ENCODE measurements at regions not wholly inside any gene's neighbourhood (a gene's known extent, or its start where the extent isn't known, plus 50 kb on each side); places are given as distances from the start of the nearest gene placed in this dataset.

- intact Hi-C loops (cut with micrococcal nuclease; ENCODE audit: unreplicated experiment): no loop called here
- Mint-ChIP-seq H3K27ac (ENCODE audit: unreplicated experiment) (no peak overlapping the region), H3K36me3 (ENCODE audit: insufficient read depth, unreplicated experiment) (no peaks in the 10 kb centered on the region), H3K27me3 (ENCODE audit: unreplicated experiment) (peaks cover 48% of the 10 kb centered on the region), H3K4me3 (ENCODE audit: low read depth, unreplicated experiment) (no peak overlapping the region), H3K4me1 (ENCODE audit: low read depth, unreplicated experiment) (no peaks in the 10 kb centered on the region), H3K9me3 (ENCODE audit: low read depth, unreplicated experiment) (peaks cover 3% of the 10 kb centered on the region)
- DNase-seq: no peak
- TF ChIP-seq, protein P1, sequence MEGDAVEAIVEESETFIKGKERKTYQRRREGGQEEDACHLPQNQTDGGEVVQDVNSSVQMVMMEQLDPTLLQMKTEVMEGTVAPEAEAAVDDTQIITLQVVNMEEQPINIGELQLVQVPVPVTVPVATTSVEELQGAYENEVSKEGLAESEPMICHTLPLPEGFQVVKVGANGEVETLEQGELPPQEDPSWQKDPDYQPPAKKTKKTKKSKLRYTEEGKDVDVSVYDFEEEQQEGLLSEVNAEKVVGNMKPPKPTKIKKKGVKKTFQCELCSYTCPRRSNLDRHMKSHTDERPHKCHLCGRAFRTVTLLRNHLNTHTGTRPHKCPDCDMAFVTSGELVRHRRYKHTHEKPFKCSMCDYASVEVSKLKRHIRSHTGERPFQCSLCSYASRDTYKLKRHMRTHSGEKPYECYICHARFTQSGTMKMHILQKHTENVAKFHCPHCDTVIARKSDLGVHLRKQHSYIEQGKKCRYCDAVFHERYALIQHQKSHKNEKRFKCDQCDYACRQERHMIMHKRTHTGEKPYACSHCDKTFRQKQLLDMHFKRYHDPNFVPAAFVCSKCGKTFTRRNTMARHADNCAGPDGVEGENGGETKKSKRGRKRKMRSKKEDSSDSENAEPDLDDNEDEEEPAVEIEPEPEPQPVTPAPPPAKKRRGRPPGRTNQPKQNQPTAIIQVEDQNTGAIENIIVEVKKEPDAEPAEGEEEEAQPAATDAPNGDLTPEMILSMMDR (IDR thresholded peaks at IDR 0.05; ENCODE audit: unreplicated experiment): no peak
- CTCF ChIA-PET: no interaction called here
- no TSS peak for BruUV-seq (replicated peaks)
These were observed 52.8 kb upstream of the LHCGR start for GRCh38 chr2:48808311-48808710.
